Tongue (tissue), 1 donor: ENCODE measurements at regions not wholly inside any gene's neighbourhood (a gene's known extent, or its start where the extent isn't known, plus 50 kb on each side); places are given as distances from the start of the nearest gene placed in this dataset.
"Not testable (repeated sequence)": the region's sequence is repeated elsewhere in the genome, so short reads cannot be mapped to it uniquely, and the experiment has no call there.

ENCODE experiments used
- DNase-seq: peaks from one replicate; pipeline ENCODE4 v3.0.0-alpha.2; 2015

DNA sequence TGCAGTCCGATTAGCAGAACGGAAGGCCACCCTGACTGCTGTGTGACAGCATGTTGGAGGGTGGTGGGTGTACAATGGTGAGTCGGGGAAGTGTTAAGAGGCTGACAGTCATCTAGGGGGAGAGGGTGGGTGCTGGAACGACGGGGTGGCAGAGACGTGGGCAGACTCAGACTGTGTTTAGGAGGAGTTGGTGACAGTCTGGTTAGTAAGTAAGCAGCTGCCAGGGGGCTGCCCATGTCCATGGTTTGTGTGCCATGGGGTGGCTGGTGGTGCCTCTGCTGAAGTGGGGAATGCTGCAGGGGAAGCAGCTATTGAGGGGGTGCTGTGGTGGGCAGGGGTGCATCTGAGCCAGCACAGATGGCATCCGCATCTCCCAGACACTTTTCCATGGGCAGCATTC is 51.3 kb upstream of the BOD1 start:
- DNase-seq = no peak

DNA sequence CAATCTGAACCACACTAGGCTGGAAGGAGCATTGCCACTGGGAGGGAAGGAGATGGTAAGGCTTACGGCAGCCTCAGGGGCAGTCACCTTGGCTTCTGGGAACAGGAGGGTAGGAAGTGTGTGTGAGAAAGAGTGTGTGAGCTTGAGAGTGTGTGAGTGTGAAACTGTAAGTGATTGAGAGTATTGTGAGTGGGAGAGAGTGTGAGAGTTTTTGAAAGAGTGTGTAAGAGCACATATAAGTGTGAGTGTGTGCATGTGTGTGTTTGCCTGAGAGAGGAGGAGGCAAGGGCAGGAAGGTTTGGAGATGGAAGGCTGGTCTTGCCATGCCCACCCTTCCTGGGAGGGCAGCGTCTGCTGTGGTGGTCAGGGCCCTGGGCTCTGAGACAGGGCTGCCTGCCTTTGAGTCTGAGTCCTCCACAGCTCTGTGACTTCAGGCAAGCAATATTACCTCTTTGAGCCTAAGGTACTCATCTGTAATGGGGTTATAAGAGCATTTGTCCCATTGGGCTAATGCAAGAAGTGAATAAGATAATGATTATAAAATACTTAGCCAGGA is 51.9 kb upstream of the BOD1 start:
- DNase-seq = no peak

DNA sequence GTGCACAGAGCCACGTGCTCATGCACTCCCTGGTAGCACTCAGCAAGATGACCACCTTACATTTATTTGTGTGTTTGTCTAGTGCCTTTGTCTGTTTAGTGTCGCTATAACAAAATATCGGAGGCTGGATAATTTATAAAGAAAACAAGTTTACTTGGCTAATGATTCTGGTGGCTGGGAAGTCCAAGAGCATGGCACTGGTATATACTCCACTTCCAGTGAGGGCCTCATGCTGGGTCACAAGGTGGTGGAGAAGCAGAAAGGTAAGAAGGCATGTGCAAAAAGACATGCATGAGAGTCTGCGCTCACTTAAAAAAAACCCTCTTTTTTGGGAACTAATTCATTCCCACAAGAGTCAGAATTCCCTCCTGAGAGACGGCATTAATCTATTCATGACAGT is 52.5 kb upstream of the BOD1 start:
- DNase-seq = no peak

GRCh38 chr5:173669483-173669882 is 53.0 kb upstream of the BOD1 start:
- DNase-seq = no peak

GRCh38 chr5:173670130-173670651 is 53.7 kb upstream of the BOD1 start:
- no peak for DNase-seq

DNA sequence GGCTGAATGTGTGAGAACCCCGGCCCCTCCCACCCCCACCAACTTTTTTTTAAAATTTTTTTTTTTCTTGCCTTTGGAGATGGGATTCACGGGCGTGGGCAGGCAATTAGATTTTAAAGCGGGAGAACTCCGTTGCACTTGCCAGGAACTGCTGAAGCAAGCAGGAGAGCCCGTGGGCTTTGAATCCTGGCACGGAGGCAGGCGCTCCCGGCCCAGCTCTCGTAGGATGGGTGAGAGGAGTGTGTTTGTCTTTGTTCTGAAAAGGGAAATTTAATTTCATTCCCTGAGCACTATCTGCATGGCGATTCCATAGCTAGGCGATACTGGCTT is 54.3 kb upstream of the BOD1 start:
- no peak for DNase-seq

DNA sequence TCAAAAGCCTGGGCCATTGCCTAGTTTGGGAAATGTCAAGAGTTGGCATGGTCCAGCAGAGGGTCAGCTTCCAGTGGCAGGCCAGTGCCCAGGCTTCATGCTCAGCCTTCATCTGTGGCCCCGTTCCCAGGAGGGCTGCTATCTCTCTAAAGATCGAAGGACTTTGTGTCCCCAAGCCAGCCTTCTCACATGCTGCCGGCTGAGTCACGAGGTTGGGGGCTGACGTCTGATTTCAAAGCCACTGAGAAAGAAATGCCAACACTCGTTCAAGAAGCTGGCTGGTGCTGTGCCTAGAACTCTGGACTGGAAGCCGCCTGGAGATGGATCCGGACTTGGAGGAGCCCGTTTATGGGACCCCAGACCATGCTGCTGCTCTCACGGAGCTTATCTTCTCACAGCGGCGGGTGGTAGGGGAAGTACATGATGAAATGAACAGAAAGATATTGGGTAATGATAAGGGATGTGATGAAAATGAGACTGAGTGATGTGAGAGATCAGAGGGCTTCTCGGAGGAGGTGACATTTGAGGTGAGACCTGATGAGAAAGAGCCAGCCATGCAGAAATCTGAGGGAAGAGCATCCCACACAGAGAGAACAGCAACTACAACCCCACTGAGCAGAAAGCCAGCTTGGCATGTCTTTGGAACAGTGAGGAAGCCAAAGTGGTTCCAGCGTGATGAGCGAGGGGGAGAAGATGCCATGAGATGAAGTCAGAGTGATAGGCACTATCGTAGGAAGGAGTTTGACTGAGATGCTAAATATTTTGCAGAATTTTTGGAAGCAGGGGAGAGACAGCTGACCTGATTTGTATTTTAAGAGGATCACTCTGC is 54.9 kb upstream of the BOD1 start:
- DNase-seq = no peak

DNA sequence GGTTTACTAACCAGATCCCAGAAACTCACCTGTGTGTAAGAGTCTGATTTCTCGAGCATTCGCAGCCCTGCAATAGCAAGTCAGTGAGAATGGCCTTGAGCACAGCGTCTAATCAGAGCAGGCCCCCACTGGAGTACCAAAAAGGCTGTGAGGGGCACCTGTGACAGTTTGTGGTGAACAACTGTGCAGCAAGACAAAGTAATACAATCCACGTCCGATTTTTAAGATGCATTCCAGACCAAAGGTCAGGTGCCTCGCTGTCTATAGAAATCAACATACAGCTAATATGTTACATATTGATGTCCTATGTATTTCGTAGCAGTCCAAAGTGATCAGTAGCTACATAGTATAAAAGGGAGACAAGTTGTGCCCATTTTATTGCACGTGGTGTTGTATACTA is 55.7 kb upstream of the BOD1 start:
- no peak for DNase-seq

- no peak for DNase-seq
Observed at GRCh38 chr5:173672891-173673290, 56.4 kb upstream of the BOD1 start.

- peak; percentile 58 for DNase-seq
Observed at GRCh38 chr5:173673295-173674101, 57.0 kb upstream of the BOD1 start.

GRCh38 chr5:173675287-173675996 is 59.0 kb upstream of the BOD1 start:
- no peak for DNase-seq

- no peak for DNase-seq
Observed at GRCh38 chr5:173676375-173676774, 59.9 kb upstream of the BOD1 start.

DNA sequence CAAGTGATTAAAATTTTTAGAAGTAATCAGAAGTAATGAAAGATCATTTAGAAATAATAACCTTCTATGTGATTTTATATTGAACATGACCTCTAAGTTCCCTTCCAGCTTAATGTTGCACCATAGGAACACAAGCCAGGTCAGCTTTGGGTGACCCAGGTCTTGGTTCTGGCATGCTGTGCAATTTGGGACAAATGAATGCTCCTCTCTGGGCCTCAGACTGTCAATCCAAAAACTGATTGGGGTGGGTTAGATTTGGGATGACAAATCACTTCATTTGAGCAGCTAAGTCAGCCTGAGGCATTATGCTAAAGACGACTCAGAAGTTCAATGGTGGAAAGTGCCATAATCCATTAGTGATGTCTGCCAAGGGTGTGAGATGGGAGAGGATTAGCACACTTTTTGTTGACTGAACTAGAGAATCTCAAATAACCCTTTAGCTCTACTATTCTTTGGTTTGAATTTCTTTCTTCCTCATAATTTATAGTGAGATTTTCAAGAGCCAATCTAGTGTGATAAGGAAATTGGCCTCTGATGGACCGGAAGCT is 60.7 kb upstream of the BOD1 start:
- no peak for DNase-seq

DNA sequence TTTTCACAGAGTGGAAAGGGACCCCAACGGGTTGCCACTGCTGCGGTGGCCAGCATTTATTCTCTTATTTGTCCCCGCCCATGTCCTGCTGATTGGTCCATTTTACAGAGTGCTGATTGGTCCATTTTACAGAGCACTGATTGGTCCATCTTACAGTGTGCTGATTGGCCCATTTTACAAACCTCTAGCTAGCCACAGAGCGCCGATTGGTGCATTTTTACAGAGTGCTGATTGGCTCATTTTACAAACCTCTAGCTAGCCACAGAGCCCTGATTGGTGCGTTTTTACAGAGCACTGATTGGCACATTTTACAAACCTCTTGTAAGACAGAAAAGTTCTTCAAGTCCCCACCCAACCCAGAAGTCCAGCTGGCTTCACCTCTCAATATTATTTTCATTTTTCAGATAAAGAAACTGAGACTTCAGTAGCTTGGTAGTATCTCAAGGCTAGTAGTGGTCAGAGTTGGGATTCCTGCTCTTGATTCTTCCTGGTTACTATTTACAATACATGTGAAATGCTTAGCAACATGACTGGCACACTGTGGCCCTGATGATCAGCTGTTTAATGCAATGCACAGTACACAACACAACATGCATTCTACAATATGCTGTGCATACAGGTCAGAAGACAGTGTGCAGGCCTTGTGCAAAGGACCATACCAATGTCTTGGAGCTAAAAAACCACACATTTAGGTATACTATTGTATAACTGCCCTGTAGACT is 63.6 kb upstream of the BOD1 start:
- DNase-seq = peak; percentile 45

DNA sequence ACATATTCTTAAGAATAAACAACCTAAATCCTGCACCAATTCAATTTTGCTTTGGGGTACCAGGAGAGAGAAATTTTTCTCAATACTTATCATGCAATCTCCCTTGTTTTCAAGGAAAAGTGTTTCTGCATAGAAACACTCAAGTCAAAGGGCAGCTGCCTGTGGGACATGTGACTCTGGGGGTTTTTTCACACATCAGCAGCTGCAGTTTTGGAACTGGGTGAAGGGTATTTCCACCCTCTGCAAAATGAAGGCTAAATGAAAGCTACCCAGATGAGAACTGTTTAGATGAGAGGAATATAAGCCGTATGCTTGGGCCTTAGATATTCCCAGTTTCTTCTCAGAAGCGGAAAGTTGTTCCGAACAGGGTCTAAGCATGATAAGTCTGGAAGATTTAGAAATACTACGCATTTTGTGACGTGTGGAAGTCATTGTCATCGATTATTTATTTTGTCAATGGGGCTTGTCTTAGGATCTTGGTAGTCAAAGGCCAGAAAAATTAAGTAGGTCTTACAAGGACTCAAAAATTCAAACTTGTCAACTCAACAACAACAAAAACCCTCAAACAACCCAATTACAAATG is 64.3 kb upstream of the BOD1 start:
- peak; percentile 71 for DNase-seq

DNA sequence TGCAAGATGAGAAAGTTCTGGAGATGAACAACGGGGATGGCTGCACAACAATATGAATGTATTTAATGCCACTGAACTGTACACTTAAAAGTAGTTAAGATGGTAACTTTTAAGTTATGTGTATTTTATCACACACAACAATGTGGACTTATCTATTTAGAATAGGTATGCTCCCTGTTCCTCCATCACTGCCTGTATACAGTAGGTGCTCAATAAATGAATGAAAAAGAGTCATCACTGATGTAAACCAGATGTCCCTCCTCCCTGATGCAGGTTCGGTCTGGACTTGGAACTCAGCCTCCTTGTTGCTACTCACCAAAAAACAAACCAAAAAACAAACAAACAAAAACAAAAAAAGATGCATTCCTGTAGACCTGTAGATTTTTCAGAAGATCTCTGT is 65.9 kb upstream of the BOD1 start:
- no peak for DNase-seq

DNA sequence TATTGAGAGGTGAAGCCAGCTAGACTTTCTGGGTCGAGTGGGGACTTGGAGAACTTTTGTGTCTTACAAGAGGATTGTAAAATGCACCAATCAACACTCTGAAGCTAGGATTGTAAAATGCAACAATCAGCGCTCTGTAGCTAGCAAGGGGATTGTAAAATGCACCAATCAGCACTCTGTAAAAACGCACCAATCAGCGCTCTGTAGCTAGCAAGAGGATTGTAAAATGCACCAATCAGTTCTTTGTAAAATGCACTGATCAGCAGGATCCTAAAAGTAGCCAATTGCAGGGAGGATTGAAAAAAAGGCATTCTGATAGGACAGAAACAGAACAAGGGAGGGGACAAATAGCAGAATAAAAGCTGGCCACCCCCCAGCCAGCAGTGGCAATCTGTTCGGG is 68.1 kb upstream of the BOD1 start:
- DNase-seq = not testable (repeated sequence)

DNA sequence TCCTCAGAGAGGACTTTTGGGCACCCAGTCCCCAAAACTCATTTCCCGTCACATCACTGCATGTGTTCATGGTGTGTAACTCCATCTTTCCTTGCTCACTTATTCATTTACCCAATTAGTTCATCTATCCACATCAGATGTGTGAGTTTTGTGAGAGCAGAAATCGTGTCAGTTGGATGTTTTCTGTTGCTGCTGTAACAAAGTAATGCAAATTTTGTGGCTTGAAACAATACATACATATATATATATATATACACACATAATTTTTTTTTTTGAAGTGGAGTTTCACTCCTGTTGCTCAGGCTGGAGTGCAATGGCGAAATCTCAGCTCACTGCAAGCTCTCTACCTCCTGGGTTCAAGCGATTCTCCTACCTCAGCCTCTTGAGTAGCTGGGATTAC is 70.5 kb upstream of the BOD1 start:
- no peak for DNase-seq

DNA sequence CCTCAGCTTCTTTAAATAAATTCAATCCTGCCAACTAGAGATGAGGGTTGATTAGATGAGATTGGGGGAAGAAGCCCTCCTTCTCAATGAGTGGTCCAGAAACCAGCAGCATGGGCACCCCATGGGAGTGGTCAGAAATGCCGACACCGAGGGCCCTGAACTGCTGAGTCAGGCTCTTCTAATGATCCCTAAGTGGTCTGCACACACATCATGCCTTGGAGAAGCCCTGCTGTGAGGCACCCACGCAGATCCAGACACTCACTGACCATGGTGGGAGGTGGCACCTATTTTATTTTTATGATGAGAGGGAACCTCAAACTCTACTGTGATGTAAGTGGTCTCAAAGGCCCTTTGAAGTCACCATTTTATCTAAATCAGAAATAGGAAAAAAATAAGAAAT is 72.3 kb upstream of the BOD1 start:
- no peak for DNase-seq

- DNase-seq = no peak
Observed at GRCh38 chr5:173689171-173689736, 72.8 kb upstream of the BOD1 start.
